Frontal cortex (tissue), 3 donors: ENCODE measurements at regions not wholly inside any gene's neighbourhood (a gene's known extent, or its start where the extent isn't known, plus 50 kb on each side); places are given as distances from the start of the nearest gene placed in this dataset.
A peak's percentile ranks its signal among the peaks of the same experiment; 100 is the strongest.

Source experiments
- DNase-seq, 2 donors: peaks; one replicate each; pipeline ENCODE4 v3.0.0; 2012; ENCODE audit warnings: low spot score in 2 of 2
- FAIRE-seq: peaks from 2 replicates; lab custom pipeline; 2012; peaks lifted over from hg19 to GRCh38; lab: Jason Lieb, UNC
- donor health status: control.
- donor health status: control.
- donor health status: control.

DNA sequence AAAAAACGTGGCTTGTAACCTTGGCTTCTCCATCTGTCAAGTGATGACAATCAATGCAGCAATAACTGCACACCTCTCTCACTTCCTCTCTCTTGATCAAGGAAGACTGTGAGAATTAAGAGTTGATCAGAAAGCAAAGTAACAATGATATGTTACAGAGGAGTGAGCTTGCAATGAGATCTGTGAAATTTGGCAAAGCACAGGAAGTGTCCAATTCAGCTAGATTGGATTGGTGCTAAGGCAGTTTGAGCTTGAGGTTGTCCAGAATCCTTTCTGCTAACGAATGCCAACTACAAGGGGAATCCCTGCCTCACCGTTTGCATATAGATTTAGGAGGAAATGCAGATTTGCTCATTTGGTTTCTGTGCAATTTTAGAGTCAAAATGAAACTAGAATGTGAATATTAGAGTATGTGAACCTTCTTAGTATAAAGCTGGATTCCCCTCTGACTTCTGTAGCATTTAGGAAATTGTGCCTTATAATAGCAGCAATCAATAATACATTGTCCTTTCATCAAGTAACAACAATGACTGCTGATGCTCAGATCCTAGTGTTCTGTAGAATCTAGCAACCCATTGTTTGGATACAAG, 346.4 kb downstream of the PTTG2 start:
- DNase-seq (no peak), FAIRE-seq (peak; percentile 85)

DNA sequence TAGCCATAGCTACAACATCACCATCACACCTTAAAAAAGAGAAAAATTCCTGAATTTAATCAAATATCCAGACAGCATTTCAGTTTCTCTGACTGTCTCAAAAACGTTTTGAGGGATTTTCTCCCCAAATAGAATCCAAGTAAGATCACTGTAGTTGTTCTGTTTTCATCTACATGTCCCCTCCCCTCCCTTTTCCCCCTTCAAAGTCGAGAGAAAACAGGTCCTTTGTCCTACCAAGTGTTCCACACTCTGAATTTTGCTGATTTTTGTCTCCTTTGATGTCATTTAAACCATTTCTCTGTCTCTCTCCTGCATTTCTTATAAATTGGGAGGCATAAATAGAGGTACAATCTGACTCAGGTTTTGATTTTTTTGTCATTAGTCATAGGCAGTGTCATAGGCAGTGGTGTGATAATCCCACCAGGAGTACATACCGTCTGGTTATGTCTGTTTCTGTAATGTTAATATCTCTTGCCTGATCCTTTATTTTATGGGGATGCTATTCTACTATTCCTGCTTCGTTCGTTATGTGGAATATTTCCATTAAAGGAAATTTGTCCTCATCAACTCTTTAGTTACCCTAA, 348.6 kb downstream of the PTTG2 start:
- FAIRE-seq (peak; percentile 37), DNase-seq (no peak)

GRCh38 chr4:38309471-38309870, 349.3 kb downstream of the PTTG2 start:
- no peak for DNase-seq
- no peak for FAIRE-seq

DNA sequence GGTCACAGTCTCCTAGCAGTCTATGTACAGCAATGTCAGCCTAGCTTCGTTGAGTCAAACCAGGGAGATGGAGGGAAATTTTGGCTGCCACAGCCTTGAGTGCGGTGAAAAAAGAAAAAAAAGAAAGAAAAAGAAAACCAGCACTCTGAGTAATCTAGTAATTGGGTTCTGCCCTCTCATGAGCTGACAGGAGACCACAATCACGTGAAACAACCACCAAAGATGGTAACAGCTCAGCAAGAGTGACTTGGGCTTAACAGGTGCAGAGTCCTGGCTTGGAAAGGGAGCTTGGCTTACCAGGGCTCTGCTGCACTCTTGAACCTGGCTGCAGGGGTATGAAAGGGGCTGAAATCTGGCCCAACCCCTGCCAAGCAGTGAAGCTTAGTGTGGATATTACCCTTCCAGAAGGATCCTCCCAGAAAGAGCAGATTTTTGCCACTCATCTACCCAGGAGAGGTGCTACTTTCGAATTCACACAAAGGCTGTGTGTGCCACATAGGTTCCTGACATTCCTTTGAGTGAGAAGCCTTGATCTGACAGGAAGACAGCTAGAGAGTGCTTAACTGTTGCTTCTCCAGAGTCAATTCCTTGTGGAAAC, 350.3 kb downstream of the PTTG2 start:
- no peak for FAIRE-seq
- no peak for DNase-seq

DNA sequence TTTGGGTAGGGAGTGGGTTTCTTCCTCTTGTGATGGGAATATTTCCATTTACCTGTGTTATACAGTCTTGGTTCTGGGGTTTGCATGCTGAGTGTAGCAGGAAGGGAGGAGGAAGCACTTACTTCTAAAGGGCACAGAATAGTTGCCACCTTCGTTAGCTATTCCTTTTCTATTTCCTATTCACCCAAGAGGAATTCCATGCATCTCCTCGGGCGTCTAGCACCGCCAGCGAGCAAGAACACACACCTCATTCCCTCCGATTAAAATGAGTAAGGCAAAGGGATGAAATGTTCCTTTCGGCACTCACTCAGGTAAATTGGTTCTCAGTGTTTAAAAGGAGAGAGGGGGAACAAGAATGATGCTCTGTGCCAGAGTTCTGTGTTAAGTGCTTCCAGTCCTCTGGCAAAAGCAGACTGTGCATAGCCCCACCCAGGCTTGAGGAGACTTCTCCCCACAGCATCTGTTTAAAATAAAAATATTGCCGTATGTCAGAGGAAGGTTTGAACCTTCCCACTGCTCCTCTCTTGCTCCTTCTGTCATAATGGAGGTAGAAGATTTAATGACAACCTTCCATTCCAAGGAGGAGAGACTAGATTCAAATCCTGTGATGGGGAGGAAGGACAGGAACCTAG, 351.4 kb downstream of the PTTG2 start:
- DNase-seq: no peak

GRCh38 chr4:38313175-38313574, 350.8 kb upstream of the KLF3 start:
- FAIRE-seq: no peak
- DNase-seq: no peak

More for the DNA sequence above, 351.4 kb downstream of the PTTG2 start:
- FAIRE-seq: no peak

DNA sequence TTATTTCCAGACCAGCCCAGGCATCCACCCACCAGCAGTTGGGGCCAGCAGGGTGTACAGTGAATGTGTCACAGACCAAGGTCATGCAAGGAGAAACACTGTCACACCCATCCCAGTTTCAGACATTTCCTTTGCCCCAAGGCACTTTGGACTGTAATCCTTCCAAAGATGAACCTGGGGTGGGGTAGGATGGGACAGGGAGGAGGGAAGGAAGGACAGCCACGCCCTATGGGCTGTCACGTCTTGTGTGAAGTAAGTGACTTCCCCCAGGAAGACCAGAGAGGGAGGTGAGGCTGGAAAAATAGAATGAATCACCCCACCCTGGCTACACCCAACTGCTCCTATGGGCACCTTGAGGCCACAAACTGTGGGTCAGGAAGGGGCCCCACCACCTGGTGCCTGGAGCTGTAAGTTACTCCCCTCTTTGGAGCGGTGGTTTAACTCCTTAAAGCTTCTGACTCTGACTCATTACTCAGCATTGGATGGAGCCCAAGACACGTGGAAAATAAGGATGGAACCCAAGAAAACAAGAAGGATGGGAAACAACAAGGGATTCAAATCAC, 349.9 kb upstream of the KLF3 start:
- no peak for FAIRE-seq
- no peak for DNase-seq

GRCh38 chr4:38314663-38315062, 349.3 kb upstream of the KLF3 start:
- DNase-seq (no peak), FAIRE-seq (no peak)

GRCh38 chr4:38315286-38315685, 348.7 kb upstream of the KLF3 start:
- no peak for DNase-seq
- no peak for FAIRE-seq

- no peak for DNase-seq
- FAIRE-seq: no peak
Measured at GRCh38 chr4:38316045-38316444, 348.0 kb upstream of the KLF3 start.

DNA sequence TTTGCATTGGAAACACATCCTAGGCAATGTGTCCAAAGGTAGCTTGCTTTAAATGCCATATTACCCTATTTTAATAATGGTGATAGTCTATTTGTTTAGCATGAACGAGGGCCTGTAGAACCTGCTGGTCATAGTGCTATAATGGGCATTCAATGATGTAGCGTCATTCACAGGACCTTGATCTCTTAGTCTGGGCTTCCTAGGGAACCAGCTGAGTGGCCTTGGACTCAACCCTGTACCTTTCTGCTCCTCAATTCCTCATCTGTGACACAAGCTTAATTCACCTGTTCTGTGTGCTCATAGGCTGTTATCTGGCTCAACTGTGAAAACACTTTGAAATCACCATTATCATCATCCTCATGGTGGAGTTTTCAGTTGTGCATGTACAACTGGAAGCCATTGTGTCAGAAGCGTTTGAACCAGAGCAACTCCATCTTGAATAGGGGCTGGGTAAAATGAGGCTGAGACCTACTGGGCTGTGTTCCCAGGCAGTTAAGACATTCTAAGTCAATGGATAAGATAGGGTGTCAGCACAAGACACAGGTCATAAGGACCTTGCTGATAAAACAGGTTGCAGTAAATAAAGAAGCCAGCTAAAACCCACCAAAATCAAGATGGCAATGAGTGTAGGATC, 346.8 kb upstream of the KLF3 start:
- no peak for FAIRE-seq

GRCh38 chr4:38318737-38319455, 345.1 kb upstream of the KLF3 start:
- no peak for FAIRE-seq
- peak; percentile 65 to 82 for DNase-seq

More for the DNA sequence above, 346.8 kb upstream of the KLF3 start:
- no peak for DNase-seq

DNA sequence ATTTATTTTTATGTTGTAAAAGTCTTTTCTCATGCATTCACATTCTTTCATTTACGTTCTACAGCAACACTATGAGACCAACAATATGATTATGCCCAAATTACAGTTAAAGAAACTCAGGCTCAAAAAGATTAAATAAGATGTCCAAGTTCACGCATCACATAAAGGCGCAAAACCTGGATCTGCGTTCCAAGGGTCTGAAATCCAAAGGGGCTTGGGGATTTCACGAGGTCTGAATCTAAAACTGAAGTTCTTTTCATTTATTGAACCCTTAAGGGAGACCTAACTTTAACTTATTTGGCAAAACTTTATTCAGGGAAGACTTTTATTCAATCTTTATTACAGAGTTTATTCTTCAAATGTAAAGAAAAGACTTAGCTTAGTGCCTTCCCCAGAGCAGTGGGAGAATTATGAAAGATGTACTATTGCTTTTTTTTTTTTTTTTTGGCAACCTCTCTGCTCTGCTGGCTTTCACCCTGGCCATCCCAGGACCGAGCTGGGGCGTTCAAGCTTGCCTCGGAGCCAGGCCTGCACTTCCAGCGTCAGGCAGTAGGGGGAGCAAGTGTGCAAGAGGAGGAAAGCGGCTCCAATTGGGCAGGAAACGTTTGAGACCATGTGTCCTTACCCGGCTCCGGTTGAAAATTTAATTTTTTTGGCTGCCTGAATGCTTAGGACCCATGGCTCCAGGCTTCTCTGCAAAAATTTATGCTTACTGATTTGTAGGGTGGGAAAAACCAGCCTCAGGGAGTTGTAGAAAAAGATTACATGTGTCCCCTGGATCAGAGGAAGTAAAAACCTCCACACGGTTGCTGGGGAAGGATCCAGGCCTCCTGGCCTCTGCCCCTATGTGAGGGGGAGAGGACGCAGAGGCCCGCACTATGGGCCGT, 344.3 kb upstream of the KLF3 start:
- DNase-seq: peak; percentile 75 to 84
- no peak for FAIRE-seq

GRCh38 chr4:38320343-38320695, 343.7 kb upstream of the KLF3 start:
- DNase-seq: no peak
- no peak for FAIRE-seq

DNA sequence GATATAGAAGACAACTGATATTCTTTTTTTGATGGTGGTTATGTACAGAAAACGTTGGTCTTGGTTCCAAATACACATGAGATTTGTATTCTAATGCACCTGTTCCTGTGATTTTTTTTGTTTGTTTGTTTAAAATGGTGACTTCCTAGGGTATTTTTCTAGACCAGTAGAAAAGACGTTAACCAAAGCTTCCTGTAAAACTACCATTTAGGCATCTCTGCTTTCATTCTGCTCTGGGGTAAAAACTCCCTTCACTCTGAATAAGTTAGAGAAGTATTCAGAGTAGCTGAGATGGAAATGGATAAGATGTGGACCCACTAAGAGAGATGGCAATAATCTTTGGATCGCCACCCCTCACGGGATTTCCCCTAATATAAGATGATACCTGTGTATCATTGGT, 343.2 kb upstream of the KLF3 start:
- DNase-seq (no peak), FAIRE-seq (no peak)

DNA sequence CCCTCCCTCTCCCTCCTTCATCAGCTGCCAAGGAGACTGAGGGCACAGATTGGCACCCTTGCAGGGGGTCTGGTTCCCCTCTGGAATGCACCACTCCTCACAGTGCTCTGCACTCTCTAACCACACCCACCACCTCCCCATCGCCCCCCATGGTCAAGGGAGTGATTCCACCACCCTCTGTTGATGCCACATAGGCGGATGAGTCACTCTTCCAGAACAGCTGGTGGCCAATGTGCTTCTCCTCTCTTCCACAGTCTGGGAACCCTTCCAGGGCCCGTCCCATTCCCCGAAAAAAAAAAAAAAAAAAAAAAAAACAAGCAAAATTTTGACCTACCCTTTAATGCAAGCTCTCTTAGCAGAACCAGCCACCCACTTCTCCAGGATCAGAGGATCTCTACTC, 341.3 kb upstream of the KLF3 start:
- FAIRE-seq (no peak), DNase-seq (peak in 1 of 2 donors; percentile 43)

DNA sequence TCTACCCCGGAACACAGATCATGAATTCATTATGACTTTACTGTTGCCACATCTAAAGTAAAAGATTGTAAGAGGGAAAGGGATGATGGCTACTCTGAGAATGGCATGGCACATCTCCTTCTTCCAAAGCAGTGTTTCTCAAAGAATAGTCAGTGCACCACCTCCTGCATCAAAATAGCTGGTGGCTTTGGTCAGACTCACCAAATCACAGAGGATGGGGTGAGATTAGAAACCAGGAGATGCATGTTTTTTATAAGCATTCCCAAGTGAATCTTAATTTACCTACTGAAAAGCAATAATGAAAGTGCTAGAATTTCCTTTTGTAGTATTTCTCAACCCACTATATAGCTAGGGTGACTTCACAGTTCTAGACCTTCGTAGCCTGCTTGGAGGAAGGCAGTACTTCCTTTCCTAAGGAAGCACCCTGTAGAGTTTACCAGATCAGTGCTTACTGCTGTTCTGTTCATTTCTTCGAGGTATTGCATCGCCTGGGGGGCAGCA, 340.8 kb upstream of the KLF3 start:
- FAIRE-seq (no peak), DNase-seq (no peak)

DNA sequence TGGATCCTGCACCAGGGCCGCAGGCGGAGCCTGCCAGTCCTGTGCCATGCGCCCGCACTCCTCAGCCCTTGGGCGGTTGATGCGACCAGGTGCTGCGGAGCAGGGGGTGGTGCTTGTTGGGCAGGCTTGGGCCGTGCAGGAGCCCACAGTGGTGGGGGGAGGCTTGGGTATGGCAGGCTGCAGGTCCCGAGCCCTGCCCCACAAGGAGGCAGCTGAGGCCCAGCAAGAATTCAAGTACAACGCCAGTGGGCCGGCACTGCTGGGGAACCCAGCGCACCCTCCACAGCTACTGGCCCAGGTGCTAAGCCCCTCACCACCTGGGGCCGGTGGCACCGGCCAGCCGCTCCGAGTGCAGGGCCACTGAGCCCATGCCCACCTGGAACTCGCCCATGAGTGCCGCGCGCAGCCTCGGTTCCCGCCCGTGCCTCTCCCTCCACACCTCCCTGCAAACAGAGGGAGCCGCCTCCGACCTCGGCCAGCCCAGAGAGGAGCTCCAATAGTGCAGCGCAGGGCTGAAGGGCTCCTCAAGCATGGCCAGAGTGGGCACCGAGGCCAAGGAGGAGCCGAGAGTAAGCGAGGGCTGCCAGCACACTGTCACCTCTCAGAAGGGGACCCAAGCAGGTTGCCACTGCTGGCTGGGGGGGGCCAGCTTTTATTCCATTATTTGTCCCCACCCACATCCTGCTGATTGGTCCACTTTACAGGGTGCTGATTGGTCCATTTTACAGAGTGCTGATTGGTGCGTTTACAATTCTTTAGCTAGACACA, 339.0 kb upstream of the KLF3 start:
- DNase-seq (no peak), FAIRE-seq (no peak)
